Glutamatergic neuron (in vitro differentiated cells): ENCODE measurements at regions not wholly inside any gene's neighbourhood (a gene's known extent, or its start where the extent isn't known, plus 50 kb on each side); places are given as distances from the start of the nearest gene placed in this dataset.

Experiments used
- DNase-seq: peaks from one replicate; pipeline ENCODE4 v3.0.0; 2022
- H3K27ac Mint-ChIP-seq: one replicate; pipeline ENCODE4 v1.8.0; 2020; ENCODE audit warnings: mild to moderate bottlenecking, mixed read lengths, inconsistent platforms; ENCODE audit not compliant: unreplicated experiment
- H3K27me3 Mint-ChIP-seq: one replicate; pipeline ENCODE4 v1.8.0; 2020; ENCODE audit warnings: mild to moderate bottlenecking, moderate library complexity, mixed read lengths, inconsistent platforms; ENCODE audit not compliant: unreplicated experiment
- H3K36me3 Mint-ChIP-seq: one replicate; pipeline ENCODE4 v1.8.0; 2020; ENCODE audit warnings: mild to moderate bottlenecking, mixed read lengths, inconsistent platforms; ENCODE audit not compliant: unreplicated experiment
- H3K4me1 Mint-ChIP-seq: one replicate; pipeline ENCODE4 v1.8.0; 2020; ENCODE audit warnings: mild to moderate bottlenecking, low read depth, mixed read lengths, inconsistent platforms; ENCODE audit not compliant: unreplicated experiment
- H3K4me3 Mint-ChIP-seq: one replicate; pipeline ENCODE4 v1.8.0; 2020; ENCODE audit warnings: mild to moderate bottlenecking, mixed read lengths, inconsistent platforms; ENCODE audit not compliant: unreplicated experiment
- H3K9me3 Mint-ChIP-seq: one replicate; pipeline ENCODE4 v1.8.0; 2020; ENCODE audit warnings: mild to moderate bottlenecking, moderate library complexity, mixed read lengths, inconsistent platforms; ENCODE audit not compliant: unreplicated experiment
- TF ChIP-seq, protein P1 (sequence below): fragments of 200-600 bp; sonication (generic); IDR thresholded peaks from one replicate; pipeline ENCODE4 v1.5.0; 2021; ENCODE audit not compliant: partially characterized antibody, unreplicated experiment

DNA sequence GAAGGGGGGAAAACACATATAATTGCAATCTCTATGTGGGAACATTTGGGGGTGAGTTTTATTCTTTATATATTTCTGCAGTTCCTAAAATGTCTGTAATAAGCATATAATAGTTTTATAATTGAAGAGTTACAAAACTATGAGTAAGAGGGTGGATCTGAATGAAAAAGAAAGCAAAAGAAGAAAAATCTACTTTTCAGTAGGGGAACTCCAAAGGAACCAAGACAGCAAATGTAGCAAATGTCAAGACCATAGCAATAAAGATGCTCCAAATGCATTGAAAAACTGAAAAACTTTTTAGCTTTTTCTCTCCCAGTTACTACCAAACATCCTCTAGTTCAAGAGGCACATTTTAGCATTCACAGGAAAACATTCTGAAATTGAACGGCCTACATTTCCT is 434.8 kb downstream of the LMO4 start:
- Mint-ChIP-seq H3K36me3 (no peaks in the 10 kb centered on the region), H3K27me3 (no peaks in the 10 kb centered on the region), H3K9me3 (no peaks in the 10 kb centered on the region), H3K4me1 (no peaks in the 10 kb centered on the region), H3K27ac (no peak overlapping the region), H3K4me3 (no peak overlapping the region)
- TF ChIP-seq, protein P1, sequence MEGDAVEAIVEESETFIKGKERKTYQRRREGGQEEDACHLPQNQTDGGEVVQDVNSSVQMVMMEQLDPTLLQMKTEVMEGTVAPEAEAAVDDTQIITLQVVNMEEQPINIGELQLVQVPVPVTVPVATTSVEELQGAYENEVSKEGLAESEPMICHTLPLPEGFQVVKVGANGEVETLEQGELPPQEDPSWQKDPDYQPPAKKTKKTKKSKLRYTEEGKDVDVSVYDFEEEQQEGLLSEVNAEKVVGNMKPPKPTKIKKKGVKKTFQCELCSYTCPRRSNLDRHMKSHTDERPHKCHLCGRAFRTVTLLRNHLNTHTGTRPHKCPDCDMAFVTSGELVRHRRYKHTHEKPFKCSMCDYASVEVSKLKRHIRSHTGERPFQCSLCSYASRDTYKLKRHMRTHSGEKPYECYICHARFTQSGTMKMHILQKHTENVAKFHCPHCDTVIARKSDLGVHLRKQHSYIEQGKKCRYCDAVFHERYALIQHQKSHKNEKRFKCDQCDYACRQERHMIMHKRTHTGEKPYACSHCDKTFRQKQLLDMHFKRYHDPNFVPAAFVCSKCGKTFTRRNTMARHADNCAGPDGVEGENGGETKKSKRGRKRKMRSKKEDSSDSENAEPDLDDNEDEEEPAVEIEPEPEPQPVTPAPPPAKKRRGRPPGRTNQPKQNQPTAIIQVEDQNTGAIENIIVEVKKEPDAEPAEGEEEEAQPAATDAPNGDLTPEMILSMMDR = no peak
- DNase-seq = no peak

DNA sequence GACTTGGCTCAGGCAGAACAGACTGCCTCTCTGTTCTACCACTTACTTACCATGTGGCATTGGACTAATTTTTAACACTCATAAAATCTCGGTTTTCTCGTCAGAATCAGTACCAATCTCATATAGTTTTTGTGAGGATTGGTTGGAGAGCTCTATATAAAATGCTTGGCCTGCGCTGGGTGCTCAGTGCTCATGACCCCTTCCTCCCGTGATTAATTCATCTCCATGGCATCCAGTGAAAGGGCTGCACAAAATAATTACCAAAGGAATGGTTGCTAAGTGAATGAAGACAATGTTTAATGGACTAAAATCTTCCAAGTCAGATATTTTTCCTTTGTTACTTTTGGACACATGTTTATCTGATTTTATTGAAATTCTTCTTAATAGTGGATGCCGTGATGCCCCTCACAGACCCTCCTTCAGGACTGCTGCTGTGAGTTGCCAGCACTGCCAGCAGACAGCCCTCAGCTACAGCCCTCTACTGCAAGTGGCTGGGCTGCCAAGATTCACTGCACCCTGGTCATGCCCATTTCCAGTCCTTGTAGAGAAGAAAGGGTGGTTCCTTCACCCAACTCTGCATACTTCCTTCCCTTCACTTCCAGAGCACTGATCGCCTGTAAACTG is 436.5 kb downstream of the LMO4 start:
- H3K27ac Mint-ChIP-seq = no peak overlapping the region
- TF ChIP-seq, protein P1 = no peak
- no peaks in the 10 kb centered on the region for H3K4me1 Mint-ChIP-seq
- no peak for DNase-seq
- no peaks in the 10 kb centered on the region for H3K27me3 Mint-ChIP-seq
- no peaks in the 10 kb centered on the region for H3K36me3 Mint-ChIP-seq
- no peaks in the 10 kb centered on the region for H3K9me3 Mint-ChIP-seq
- no peak overlapping the region for H3K4me3 Mint-ChIP-seq

DNA sequence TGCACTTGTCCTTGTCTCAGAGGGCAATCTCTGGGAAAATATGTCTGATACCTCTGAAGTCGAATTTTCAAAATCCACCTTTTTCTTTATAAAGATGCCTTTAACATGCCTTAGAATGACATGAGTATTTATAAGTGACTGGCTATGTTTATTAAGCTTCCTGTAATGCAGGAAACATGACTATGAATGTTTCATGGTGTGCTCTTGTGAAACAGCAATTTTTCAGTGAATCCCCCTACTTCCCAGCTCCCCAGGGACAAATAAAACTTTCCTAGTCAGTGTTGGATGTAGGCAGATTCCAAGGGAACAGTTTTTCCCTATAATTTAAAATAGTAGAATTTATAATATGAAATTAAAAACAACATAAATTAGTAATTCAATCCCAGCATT is 437.0 kb downstream of the LMO4 start:
- Mint-ChIP-seq H3K4me1 (no peaks in the 10 kb centered on the region), H3K27me3 (no peaks in the 10 kb centered on the region), H3K36me3 (no peaks in the 10 kb centered on the region), H3K4me3 (no peak overlapping the region), H3K9me3 (no peaks in the 10 kb centered on the region), H3K27ac (no peak overlapping the region)
- DNase-seq = no peak
- TF ChIP-seq, protein P1 = no peak

DNA sequence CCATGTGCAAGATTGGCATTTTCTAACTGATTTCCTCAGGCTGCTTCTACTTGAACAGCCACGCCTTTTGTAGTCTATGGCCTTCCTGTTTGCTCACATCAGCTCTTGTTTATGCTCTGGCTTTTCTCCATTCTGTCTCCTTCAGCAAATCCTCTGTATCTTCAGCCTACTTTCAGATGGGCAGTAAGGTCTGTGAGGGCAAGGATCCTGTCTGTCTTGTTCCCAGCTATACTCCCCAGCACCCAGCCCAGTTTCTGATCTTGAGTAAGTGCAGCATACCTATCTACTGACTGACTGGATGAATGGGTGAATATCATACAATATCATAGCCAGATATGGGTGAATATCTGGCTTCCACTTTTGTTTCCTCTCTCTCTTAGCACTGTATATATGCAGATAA is 438.1 kb downstream of the LMO4 start:
- Mint-ChIP-seq H3K27me3 (no peaks in the 10 kb centered on the region), H3K9me3 (no peaks in the 10 kb centered on the region), H3K36me3 (no peaks in the 10 kb centered on the region), H3K4me3 (no peak overlapping the region), H3K27ac (no peak overlapping the region), H3K4me1 (no peaks in the 10 kb centered on the region)
- no peak for DNase-seq
- TF ChIP-seq, protein P1 = no peak

DNA sequence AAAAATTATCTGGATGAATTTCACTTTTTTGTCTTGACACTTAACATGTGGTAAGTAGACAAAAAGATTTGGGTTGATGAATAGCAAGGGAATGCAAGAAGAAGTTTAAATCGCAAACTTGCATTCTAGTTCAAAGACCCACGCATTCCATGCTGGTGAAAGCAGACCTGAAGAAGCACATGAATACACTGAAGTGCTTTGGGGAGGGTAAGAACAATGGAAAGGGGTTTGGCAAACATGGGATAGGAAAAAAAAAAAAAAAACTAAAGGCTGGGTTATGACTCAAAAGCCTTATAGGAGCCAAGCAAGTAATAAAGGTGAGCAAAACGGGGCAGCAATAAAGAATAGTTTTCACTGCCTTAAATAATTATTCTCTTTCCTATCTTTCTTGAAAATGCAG is 450.2 kb downstream of the LMO4 start:
- H3K27ac Mint-ChIP-seq = no peak overlapping the region
- DNase-seq = no peak
- no peaks in the 10 kb centered on the region for H3K27me3 Mint-ChIP-seq
- H3K9me3 Mint-ChIP-seq = no peaks in the 10 kb centered on the region
- no peak overlapping the region for H3K4me3 Mint-ChIP-seq
- no peaks in the 10 kb centered on the region for H3K4me1 Mint-ChIP-seq
- TF ChIP-seq, protein P1 = no peak
- H3K36me3 Mint-ChIP-seq = no peaks in the 10 kb centered on the region
